GM13977 (cell line): ENCODE measurements at regions not wholly inside any gene's neighbourhood (a gene's known extent, or its start where the extent isn't known, plus 50 kb on each side); places are given as distances from the start of the nearest gene placed in this dataset.

Experiments
- DNase-seq: peaks from one replicate; pipeline ENCODE4 v3.0.0; 2012; ENCODE audit warnings: low spot score
- in situ Hi-C: fragments of 300-500 bp; cut with MboI; formaldehyde crosslinking; loops from one replicate; pipeline ENCODE4 v1.12.0; 2022; ENCODE audit warnings: low sequenced_read_pairs, low pct_unique_long_range_greater_than_20kb, mixed read lengths, inconsistent platforms; ENCODE audit not compliant: unreplicated experiment
- TF ChIP-seq, protein P1 (sequence below): IDR thresholded peaks from 2 replicates; pipeline ENCODE4 v1.5.1; 2012; ENCODE audit warnings: mild to moderate bottlenecking, control low read depth; ENCODE audit not compliant: insufficient read depth; ENCODE audit errors: extremely low read depth, missing control alignments

DNA sequence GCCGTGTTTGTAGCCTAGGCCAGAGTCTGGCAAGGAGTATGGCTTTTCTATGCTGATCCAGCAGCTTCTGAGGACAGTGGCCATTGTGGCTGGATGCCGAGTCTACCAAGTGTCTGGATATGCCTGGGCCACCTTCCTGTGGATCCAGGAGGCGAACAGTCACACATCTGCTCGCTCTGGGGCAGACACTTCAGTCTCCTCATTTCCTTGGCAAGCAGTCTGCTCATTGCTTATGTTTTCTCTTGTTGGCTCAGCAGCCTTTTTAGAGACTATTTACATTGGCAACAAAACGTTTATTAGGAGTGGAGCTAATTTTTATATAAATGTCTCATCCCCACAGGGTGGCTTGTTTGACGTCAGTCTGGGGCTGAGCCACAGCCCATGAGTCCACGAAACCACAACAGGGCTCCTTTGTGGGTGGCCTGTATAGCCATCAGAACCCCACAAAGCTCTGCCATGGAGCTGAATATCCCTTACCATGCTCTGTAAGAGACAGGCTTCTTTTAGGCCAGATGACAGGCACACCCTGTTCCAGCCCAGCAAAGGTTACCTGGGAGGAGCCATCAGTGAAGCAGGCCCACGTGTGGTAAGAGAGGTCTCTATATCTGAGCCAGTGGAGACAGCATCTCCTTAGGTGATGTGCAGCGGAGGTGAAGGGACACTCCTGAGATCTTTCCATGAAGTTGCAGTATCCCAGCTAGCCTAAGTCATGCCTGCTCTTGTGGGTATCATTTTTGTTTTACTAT lies 221.7 kb downstream of the DIRAS2 start:
- in situ Hi-C loops = no loop called here
- TF ChIP-seq, protein P1, sequence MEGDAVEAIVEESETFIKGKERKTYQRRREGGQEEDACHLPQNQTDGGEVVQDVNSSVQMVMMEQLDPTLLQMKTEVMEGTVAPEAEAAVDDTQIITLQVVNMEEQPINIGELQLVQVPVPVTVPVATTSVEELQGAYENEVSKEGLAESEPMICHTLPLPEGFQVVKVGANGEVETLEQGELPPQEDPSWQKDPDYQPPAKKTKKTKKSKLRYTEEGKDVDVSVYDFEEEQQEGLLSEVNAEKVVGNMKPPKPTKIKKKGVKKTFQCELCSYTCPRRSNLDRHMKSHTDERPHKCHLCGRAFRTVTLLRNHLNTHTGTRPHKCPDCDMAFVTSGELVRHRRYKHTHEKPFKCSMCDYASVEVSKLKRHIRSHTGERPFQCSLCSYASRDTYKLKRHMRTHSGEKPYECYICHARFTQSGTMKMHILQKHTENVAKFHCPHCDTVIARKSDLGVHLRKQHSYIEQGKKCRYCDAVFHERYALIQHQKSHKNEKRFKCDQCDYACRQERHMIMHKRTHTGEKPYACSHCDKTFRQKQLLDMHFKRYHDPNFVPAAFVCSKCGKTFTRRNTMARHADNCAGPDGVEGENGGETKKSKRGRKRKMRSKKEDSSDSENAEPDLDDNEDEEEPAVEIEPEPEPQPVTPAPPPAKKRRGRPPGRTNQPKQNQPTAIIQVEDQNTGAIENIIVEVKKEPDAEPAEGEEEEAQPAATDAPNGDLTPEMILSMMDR = no peak
- DNase-seq = no peak

DNA sequence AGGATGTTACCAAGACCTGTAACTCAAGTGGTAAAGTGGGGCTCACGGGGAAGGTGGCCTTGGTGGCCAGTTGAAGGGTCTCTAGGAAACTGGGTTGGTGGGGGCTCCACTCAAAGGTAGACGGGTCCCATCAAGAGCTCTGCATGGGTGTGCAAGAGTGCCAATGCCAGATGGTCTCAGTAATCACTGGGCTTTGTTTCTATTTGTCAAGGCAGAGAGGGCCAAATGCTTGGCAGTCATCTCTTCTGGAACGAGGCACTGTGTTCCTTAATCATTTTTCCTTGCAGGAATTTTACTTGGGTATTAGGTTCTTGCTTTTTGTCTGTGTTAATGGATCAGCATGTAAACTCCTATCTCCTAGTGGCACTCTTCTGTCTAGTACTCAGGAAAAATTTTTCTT lies 220.8 kb downstream of the DIRAS2 start:
- in situ Hi-C loops = no loop called here

DNA sequence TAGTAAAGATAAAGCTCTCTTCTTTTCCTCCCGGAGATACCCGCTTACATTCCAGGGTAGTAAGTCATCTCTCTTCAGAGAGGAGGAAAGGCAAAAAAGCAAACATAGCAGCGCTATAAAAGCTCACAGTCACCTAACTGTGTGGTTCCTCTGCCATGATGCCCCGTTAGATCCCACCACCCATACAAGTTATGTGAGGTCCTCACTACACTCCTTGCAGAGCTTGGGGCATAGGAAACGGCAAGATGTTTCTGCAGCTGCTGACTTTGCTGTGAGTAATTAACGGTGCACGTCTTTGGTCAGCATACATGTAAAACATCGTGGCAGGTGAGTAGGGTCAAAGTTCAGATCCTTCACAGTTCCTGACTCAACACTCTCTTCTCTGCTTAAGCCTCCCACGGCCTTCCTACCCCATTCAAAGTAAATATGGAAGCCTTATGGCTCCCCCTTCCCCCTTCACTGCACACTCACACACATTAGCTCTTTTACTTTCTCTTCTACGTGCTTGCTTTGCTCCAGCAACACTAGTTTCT lies 218.9 kb downstream of the DIRAS2 start:
- DNase-seq = no peak
- in situ Hi-C loops = no loop called here
- TF ChIP-seq, protein P1 = no peak

More for the DNA sequence above, 220.8 kb downstream of the DIRAS2 start:
- DNase-seq = no peak
- TF ChIP-seq, protein P1 = no peak

DNA sequence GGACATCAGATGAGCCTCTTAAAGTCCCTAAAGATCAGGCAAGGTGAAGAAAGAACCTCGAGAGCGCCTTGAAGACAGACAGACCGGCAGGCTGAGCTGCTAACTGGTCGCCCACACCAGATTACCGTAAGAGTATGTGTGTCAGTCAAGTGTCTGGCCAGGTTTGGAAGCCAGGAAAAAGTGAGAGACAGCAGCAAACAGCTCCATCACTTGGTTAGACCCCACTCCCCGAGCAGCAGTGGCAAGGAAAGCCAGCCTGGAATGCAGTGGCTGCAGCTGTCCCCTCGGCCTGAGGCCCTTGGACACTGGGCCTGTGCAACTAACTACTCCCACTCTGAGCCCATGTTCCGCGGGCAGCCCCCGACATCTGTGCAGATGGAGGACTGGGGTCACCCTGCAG lies 214.1 kb downstream of the DIRAS2 start:
- DNase-seq = no peak
- in situ Hi-C loops = no loop called here
- TF ChIP-seq, protein P1 = no peak

DNA sequence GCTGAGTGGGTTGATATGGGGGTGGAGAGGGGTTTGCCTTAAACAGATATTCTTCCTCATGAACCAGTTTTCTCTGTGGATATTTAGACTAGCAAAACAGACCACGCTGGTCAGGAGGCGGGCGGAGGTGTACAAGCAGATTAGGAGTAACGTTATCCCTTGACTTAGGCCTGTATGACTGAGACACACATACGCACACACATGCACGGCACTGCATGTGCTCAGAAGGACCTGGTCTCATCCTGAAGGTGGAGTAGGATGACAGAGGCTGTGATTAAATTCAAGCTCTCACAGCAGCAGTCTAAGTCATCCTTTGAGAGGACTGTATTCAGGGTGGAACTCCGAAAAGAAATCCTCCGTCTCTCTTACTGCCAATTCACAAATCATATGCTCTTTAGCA lies 209.7 kb downstream of the DIRAS2 start:
- no peak for DNase-seq
- in situ Hi-C loops = no loop called here
- TF ChIP-seq, protein P1 = no peak

DNA sequence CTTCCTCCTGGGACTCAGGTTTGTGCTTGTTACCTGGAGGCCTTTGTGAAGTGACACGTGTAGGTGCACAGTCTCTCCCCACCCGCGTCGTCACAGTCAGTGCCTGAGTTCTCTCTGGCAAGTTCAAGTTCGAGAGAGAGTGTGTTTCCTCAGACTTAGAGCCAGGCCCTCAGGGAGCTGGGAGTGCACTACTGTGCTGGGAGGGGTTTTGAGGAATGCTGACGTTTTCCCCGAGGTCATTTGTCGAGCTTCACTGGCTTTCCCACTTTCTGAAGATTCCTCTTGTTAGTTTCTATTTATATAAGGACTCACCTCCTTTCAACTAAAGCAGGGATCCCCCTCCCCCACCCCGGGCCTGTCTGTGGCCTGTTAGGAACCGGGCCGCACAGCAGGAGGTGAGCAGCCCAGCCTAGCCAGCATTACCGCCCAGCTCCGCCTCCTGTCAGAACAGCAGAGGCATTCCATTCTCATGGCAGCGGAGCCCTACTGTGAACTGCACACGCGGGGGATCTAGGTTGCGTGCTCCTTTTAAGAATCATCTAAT lies 209.2 kb downstream of the DIRAS2 start:
- no peak for DNase-seq
- in situ Hi-C loops = no loop called here
- TF ChIP-seq, protein P1 = no peak
